Activated CD8-positive, alpha-beta T cell treated with anti-CD3 and anti-CD28 coated beads for 36 hours (primary cell): ENCODE measurements at regions not wholly inside any gene's neighbourhood (a gene's known extent, or its start where the extent isn't known, plus 50 kb on each side); places are given as distances from the start of the nearest gene placed in this dataset.

ENCODE experiments used
- ATAC-seq: fragments of 200-7000 bp; cut with Tn5 transposase; one replicate; pipeline ENCODE4 v1.10.0; 2021; ENCODE audit warnings: mild to moderate bottlenecking, moderate library complexity
- CTCF ChIA-PET: fragments of 350-600 bp; sonication (Branson Sonifier 250); formaldehyde crosslinking; loops from one replicate; lab custom pipeline; 2021; ENCODE audit warnings: antibody characterized with exemption; lab: Charles Lee
- POLR2A ChIA-PET: fragments of 350-600 bp; sonication (Branson Sonifier 250); formaldehyde crosslinking; loops from one replicate; lab custom pipeline; 2021; ENCODE audit warnings: antibody characterized with exemption; lab: Charles Lee
- DNase-seq: peaks from one replicate; pipeline ENCODE4 v3.0.0-alpha.2; 2020
- H3K27ac Mint-ChIP-seq: one replicate; pipeline ENCODE4 v1.8.0; 2021; ENCODE audit warnings: mild to moderate bottlenecking, mixed read lengths
- H3K27me3 Mint-ChIP-seq: one replicate; pipeline ENCODE4 v1.8.0; 2021; ENCODE audit warnings: mixed read lengths
- H3K36me3 Mint-ChIP-seq: one replicate; pipeline ENCODE4 v1.8.0; 2021; ENCODE audit warnings: low read depth, mixed read lengths
- H3K4me1 Mint-ChIP-seq: one replicate; pipeline ENCODE4 v1.8.0; 2021; ENCODE audit warnings: low read depth, mixed read lengths
- H3K4me3 Mint-ChIP-seq: one replicate; pipeline ENCODE4 v1.8.0; 2021; ENCODE audit warnings: mild to moderate bottlenecking, moderate library complexity, mixed read lengths
- H3K9me3 Mint-ChIP-seq: one replicate; pipeline ENCODE4 v1.8.0; 2021; ENCODE audit warnings: mixed read lengths
- intact Hi-C: fragments of 100-400 bp; cut with micrococcal nuclease; formaldehyde crosslinking; loops from one replicate; pipeline ENCODE4 v1.10.0; 2022
- TF ChIP-seq, protein P1 (sequence below): fragments of 200-600 bp; IDR thresholded peaks from one replicate; pipeline ENCODE4 v1.8.0; 2022; ENCODE audit warnings: antibody characterized with exemption, mild to moderate bottlenecking

- POLR2A ChIA-PET, result no interaction called here
- Mint-ChIP-seq H3K27me3 (no peaks in the 10 kb centered on the region), H3K4me3 (no peak overlapping the region), H3K27ac (no peak overlapping the region), H3K4me1 (no peaks in the 10 kb centered on the region), H3K9me3 (no peaks in the 10 kb centered on the region), H3K36me3 (no peaks in the 10 kb centered on the region)
- intact Hi-C loops, result no loop called here
- DNase-seq, result no peak
- no peak for ATAC-seq
- CTCF ChIA-PET, result no interaction called here
- TF ChIP-seq, protein P1, sequence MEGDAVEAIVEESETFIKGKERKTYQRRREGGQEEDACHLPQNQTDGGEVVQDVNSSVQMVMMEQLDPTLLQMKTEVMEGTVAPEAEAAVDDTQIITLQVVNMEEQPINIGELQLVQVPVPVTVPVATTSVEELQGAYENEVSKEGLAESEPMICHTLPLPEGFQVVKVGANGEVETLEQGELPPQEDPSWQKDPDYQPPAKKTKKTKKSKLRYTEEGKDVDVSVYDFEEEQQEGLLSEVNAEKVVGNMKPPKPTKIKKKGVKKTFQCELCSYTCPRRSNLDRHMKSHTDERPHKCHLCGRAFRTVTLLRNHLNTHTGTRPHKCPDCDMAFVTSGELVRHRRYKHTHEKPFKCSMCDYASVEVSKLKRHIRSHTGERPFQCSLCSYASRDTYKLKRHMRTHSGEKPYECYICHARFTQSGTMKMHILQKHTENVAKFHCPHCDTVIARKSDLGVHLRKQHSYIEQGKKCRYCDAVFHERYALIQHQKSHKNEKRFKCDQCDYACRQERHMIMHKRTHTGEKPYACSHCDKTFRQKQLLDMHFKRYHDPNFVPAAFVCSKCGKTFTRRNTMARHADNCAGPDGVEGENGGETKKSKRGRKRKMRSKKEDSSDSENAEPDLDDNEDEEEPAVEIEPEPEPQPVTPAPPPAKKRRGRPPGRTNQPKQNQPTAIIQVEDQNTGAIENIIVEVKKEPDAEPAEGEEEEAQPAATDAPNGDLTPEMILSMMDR, result no peak
These were observed 496.1 kb upstream of the RAB6C start for GRCh38 chr2:129483366-129483765.

- ChIA-PET CTCF (no interaction called here), POLR2A (no interaction called here)
- H3K27me3 Mint-ChIP-seq, result no peaks in the 10 kb centered on the region
- ATAC-seq (no peak), DNase-seq (no peak)
- H3K9me3 Mint-ChIP-seq, result no peaks in the 10 kb centered on the region
- no peaks in the 10 kb centered on the region for H3K4me1 Mint-ChIP-seq
- TF ChIP-seq, protein P1, result no peak
- intact Hi-C loops, result no loop called here
- no peak overlapping the region for H3K27ac Mint-ChIP-seq
- no peaks in the 10 kb centered on the region for H3K36me3 Mint-ChIP-seq
- no peak overlapping the region for H3K4me3 Mint-ChIP-seq
These were observed 494.2 kb upstream of the RAB6C start for GRCh38 chr2:129484999-129485897.

DNA sequence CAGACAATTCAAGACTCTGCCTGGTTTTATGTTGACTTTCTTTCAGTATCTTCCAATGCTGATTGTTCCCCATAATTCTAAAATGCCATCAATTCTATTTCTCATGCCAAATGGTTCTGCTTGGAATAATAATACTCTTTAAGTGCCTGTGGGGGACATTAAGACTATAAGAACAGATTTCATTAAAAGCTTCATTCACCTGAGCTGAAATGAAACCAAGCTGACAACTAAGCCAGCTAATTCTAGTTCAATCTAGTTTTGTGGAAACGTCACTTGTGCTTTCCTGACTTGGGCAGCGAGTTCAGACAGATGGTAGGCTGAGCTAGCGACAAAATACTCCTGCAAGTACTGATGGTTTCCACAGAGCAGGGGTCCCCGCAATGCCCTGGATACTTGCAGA is 491.1 kb upstream of the RAB6C start:
- TF ChIP-seq, protein P1, result no peak
- no peaks in the 10 kb centered on the region for H3K4me1 Mint-ChIP-seq
- H3K4me3 Mint-ChIP-seq, result no peak overlapping the region
- DNase-seq, result no peak
- H3K27ac Mint-ChIP-seq, result no peak overlapping the region
- intact Hi-C loops, result no loop called here
- H3K36me3 Mint-ChIP-seq, result no peaks in the 10 kb centered on the region
- ATAC-seq, result no peak
- ChIA-PET POLR2A (no interaction called here), CTCF (no interaction called here)
- no peaks in the 10 kb centered on the region for H3K27me3 Mint-ChIP-seq
- H3K9me3 Mint-ChIP-seq, result no peaks in the 10 kb centered on the region

GRCh38 chr2:129490641-129491040 is 488.8 kb upstream of the RAB6C start:
- ChIA-PET CTCF (no interaction called here), POLR2A (no interaction called here)
- ATAC-seq (no peak), DNase-seq (no peak)
- TF ChIP-seq, protein P1, result no peak
- peaks cover 1% of the 10 kb centered on the region for H3K27me3 Mint-ChIP-seq
- no peaks in the 10 kb centered on the region for H3K9me3 Mint-ChIP-seq
- H3K4me1 Mint-ChIP-seq, result no peaks in the 10 kb centered on the region
- no peak overlapping the region for H3K4me3 Mint-ChIP-seq
- no peaks in the 10 kb centered on the region for H3K36me3 Mint-ChIP-seq
- intact Hi-C loops, result no loop called here
- no peak overlapping the region for H3K27ac Mint-ChIP-seq

DNA sequence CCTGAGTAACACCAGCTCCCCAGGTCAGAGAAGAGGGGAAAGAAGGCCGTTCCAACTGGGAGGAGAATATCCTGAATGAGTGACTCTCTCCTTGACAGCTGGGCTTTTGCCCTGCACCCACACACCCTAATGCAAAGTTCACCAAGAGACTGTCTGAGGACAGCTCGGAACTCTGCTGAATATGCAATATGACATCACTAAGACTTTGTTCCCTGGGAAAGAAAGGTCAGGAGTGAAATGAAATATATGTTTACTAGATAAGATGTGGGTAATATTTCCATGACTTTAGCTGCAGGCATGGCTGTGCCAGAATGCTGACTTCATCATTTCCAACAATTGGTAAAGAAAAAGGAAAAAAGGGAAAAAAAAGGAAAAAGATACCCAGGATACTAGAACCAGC is 488.2 kb upstream of the RAB6C start:
- Mint-ChIP-seq H3K27ac (no peak overlapping the region), H3K27me3 (peaks cover 1% of the 10 kb centered on the region), H3K4me3 (no peak overlapping the region), H3K36me3 (no peaks in the 10 kb centered on the region), H3K9me3 (no peaks in the 10 kb centered on the region), H3K4me1 (no peaks in the 10 kb centered on the region)
- ATAC-seq, result no peak
- intact Hi-C loops, result no loop called here
- POLR2A ChIA-PET, result no interaction called here
- CTCF ChIA-PET, result no interaction called here
- no peak for DNase-seq
- TF ChIP-seq, protein P1, result no peak
